H1 (cell line): ENCODE measurements at regions not wholly inside any gene's neighbourhood (a gene's known extent, or its start where the extent isn't known, plus 50 kb on each side); places are given as distances from the start of the nearest gene placed in this dataset.

Experiments
- BACH1 ChIP-seq: IDR thresholded peaks from 2 replicates; pipeline ENCODE4 v1.6.1; 2012; ENCODE audit warnings: low read length, improper control_type of control experiment
- EGR1 ChIP-seq: IDR thresholded peaks from 2 replicates; pipeline ENCODE4 v1.6.1; 2011; ENCODE audit warnings: low read depth, low read length, borderline replicate concordance
- FOSL1 ChIP-seq: IDR thresholded peaks from 2 replicates; pipeline ENCODE4 v1.6.1; 2011; ENCODE audit warnings: mild to moderate bottlenecking, low read depth, low read length, moderate library complexity; ENCODE audit not compliant: insufficient read depth
- KDM4A ChIP-seq: IDR thresholded peaks from one replicate; pipeline ENCODE4 v1.7.1; 2012; ENCODE audit warnings: low read depth, mild to moderate bottlenecking, moderate library complexity, low read length, inconsistent platforms; ENCODE audit not compliant: severe bottlenecking
- POLR2AphosphoS5 ChIP-seq: IDR thresholded peaks from 2 replicates; pipeline ENCODE4 v1.6.1; 2011; ENCODE audit warnings: low read depth, low read length
- RBBP5 ChIP-seq: IDR thresholded peaks from 2 replicates; pipeline ENCODE4 v1.7.1; 2012; ENCODE audit warnings: low read depth, mild to moderate bottlenecking, inconsistent platforms, low read length, moderate library complexity, borderline replicate concordance

DNA sequence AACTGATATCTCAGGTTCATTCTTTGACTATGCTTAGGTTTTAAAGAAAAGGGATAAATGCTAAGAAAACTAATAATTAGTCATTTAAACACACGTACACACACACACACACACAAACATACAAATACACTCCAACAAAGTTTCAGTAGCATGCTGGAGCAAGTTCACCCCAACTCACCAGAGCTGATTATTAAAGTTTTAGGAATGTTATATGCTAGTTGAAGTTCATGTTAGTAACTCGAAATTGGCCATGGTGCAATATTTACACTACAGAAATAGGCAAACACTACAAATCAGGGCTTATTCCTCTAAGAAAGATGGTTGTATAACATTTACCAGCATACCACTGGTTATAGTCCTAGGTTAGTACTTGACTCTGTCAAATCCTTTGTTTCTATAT is 384.0 kb upstream of the DIPK2B start (continued):
- TF ChIP-seq RBBP5 (no peak), FOSL1 (no peak), EGR1 (no peak), POLR2AphosphoS5 (no peak), KDM4A (no peak), BACH1 (no peak)
- TF ChIP-seq, all 59 proteins: peak for 0
